GM12878 (cell line): ENCODE measurements at regions not wholly inside any gene's neighbourhood (a gene's known extent, or its start where the extent isn't known, plus 50 kb on each side); places are given as distances from the start of the nearest gene placed in this dataset.

Experiments used
- ATAC-seq: fragments of 200-7000 bp; cut with Tn5 transposase; 3 replicates; pipeline ENCODE4 v1.9.1; 2020; ENCODE audit warnings: mild to moderate bottlenecking, moderate library complexity
- BruUV-seq: library from RNA; stranded (reverse); fragments of 400-500 nt; replicated peaks from 2 replicates; lab custom pipeline; 2021; lab: Mats Ljungman, UMichigan
- CTCF ChIA-PET: fragments of 300-600 bp; sonication (Branson Sonifier 250); formaldehyde crosslinking; extraction: SDS; loops from one replicate; lab custom pipeline; 2021; ENCODE audit warnings: inconsistent platforms; lab: Yijun Ruan, JAX
- POLR2A ChIA-PET: fragments of 350-600 bp; formaldehyde crosslinking; extraction: SDS; loops from one replicate; lab custom pipeline; 2021; ENCODE audit warnings: inconsistent platforms; lab: Charles Lee
- RAD21 ChIA-PET: fragments of 300-600 bp; sonication (Branson Sonifier 250); formaldehyde crosslinking; loops from one replicate; lab custom pipeline; 2023; ENCODE audit warnings: antibody characterized with exemption; ENCODE audit not compliant: unreplicated experiment; lab: Charles Lee
- SMC1A ChIA-PET: fragments of 300-600 bp; sonication (Branson Sonifier 250); formaldehyde crosslinking; loops from one replicate; lab custom pipeline; 2023; ENCODE audit not compliant: unreplicated experiment, uncharacterized antibody; lab: Charles Lee
- DNase-seq: peaks from one replicate; pipeline ENCODE4 v3.0.0-alpha.2; 2011; ENCODE audit warnings: low read depth, low spot score
- FAIRE-seq: peaks from 3 replicates; lab custom pipeline; 2011; peaks lifted over from hg19 to GRCh38; lab: Jason Lieb, UNC
- H2AFZ ChIP-seq: 2 replicates; pipeline ENCODE4 v1.6.0; 2011; ENCODE audit warnings: low read depth, low read length, control low read depth; ENCODE audit not compliant: control insufficient read depth
- H3K27ac ChIP-seq: 2 replicates; pipeline ENCODE4 v1.5.1; 2011; ENCODE audit warnings: control low read depth; ENCODE audit not compliant: control insufficient read depth, insufficient read depth
- H3K27me3 ChIP-seq, 2 experiments: replicated peaks in 1 of 2; 2 replicates each; pipeline versions ENCODE4 v1.6.0 to v1.6.1; 2011; ENCODE audit warnings: low read length in 1 of 2; ENCODE audit not compliant: control insufficient read depth in 2 of 2, insufficient read depth in 2 of 2
- H3K36me3 ChIP-seq, 2 experiments: 2 replicates each; pipeline ENCODE4 v1.5.1; 2011; ENCODE audit warnings: low read length in 1 of 2; ENCODE audit not compliant: control insufficient read depth in 2 of 2, insufficient read depth in 2 of 2
- H3K4me1 ChIP-seq: 2 replicates; pipeline ENCODE4 v1.6.1; 2011; ENCODE audit warnings: mild to moderate bottlenecking, low read length, moderate library complexity, mixed read lengths; ENCODE audit not compliant: control insufficient read depth, insufficient read depth
- H3K4me2 ChIP-seq: 2 replicates; pipeline ENCODE4 v1.6.0; 2011; ENCODE audit warnings: control low read depth; ENCODE audit not compliant: control insufficient read depth, insufficient read depth
- H3K4me3 ChIP-seq: fragments of 200-600 bp; sonication (generic); 2 replicates; pipeline ENCODE4 v1.5.1; 2016
- H3K79me2 ChIP-seq: 2 replicates; pipeline ENCODE4 v1.6.0; 2011; ENCODE audit warnings: low read length; ENCODE audit not compliant: control insufficient read depth, insufficient read depth
- H3K9ac ChIP-seq: 2 replicates; pipeline ENCODE4 v1.8.0; 2011; ENCODE audit warnings: low read length, control low read depth, mixed read lengths; ENCODE audit not compliant: control insufficient read depth, insufficient read depth
- H3K9me3 ChIP-seq: replicated peaks from 3 replicates; pipeline ENCODE4 v1.5.1; 2011; ENCODE audit warnings: mild to moderate bottlenecking, low read length; ENCODE audit not compliant: control insufficient read depth, insufficient read depth
- H4K20me1 ChIP-seq: 2 replicates; pipeline ENCODE4 v1.6.0; 2011; ENCODE audit not compliant: control insufficient read depth, insufficient read depth
- PKNOX1 ChIP-seq: fragments of 450-650 bp; IDR thresholded peaks from 2 replicates; pipeline ENCODE4 v1.6.1; 2016; ENCODE audit warnings: mild to moderate bottlenecking
- RAD21 ChIP-seq: IDR thresholded peaks from 2 replicates; pipeline ENCODE4 v1.6.1; 2011; ENCODE audit warnings: mild to moderate bottlenecking, low read depth, low read length, moderate library complexity; ENCODE audit not compliant: insufficient read depth
- ZNF384 ChIP-seq: IDR thresholded peaks from 2 replicates; pipeline ENCODE4 v1.6.1; 2012; ENCODE audit warnings: low read depth, mild to moderate bottlenecking, low read length, improper control_type of control experiment, borderline replicate concordance
- WGBS: methylation state at CpG from one replicate; pipeline ENCODE4 v1.1.6; 2016; ENCODE audit warnings: low lambda C conversion rate; ENCODE audit not compliant: insufficient replicate concordance, insufficient coverage; ENCODE audit errors: missing lambda C conversion rate; 5-methylcytosine and 5-hydroxymethylcytosine counted together
- in situ Hi-C: fragments of 300-500 bp; cut with MboI; formaldehyde crosslinking; loops from 9 replicates; pipeline ENCODE4 v1.14.3; 2018; ENCODE audit warnings: mixed read lengths
- intact Hi-C: fragments of 100-400 bp; cut with micrococcal nuclease; formaldehyde crosslinking; loops from one replicate; pipeline ENCODE4 v1.14.2; 2022; ENCODE audit not compliant: unreplicated experiment

DNA sequence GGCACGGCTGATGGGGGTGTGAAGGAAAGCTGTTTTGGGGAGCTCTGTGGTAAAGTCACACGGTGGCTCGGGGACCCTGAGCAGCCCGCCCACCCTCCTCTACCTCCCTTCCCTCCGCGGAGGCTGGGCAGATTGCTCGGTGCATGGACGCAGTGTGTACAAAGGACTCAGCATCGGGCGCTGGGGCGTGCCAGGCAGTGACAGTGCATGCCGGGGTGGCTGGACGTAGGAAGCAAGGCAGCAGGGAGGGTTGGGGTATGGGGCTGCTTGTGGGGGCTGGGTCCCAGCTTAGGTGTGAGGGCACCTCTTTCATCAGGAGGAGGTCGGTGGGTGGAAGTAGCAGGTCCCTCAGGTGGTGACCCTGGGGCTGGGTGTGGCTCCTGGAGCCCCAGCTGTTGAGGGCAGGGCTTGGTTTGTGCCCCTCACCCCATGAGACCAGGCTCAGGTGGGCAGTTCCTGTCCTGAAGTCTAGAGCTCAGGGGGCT, 159.9 kb upstream of the GSE1 start (continued):
- no peak for TF ChIP-seq RAD21

DNA sequence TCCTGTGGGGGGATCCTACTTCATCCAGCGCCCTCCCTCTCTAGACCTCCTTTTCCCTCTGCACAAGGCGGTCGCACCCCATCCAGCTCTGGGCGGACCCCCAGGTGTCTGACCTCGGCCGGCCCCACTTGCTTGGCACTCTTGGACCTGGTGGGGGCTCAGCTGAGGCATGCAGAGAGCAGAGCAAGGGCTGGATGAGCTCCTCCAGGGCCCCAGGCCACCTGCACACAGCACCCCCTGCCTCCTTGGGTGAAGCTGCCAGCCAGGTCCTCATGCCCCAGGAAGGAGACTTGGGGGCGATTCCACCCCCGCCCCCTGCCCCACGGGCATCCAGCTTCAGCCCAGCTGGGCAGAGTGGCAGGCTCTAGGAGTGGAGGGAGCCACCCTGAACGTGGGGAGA, 159.4 kb upstream of the GSE1 start:
- CTCF ChIA-PET, result interaction anchor here (1.0 kb wide), 1 partner anchor 12 kb away, joined by 4 read pairs; no protein-coding TSS in a partner anchor

More for the DNA sequence above, 159.4 kb upstream of the GSE1 start:
- FAIRE-seq (no peak), ATAC-seq (no peak), DNase-seq (no peak)
- ChIA-PET POLR2A (no interaction called here), RAD21 (no interaction called here), SMC1A (no interaction called here)
- in situ Hi-C loops (no loop called here), intact Hi-C loops (no loop called here)
- Histone ChIP-seq H3K4me1 (peaks cover 10% of the 10 kb centered on the region), H4K20me1 (no peaks in the 10 kb centered on the region), H2AFZ (no peak overlapping the region), H3K36me3 (no peaks in the 10 kb centered on the region), H3K27ac (no peak overlapping the region), H3K27me3 (peaks cover 0 to 7% of the 10 kb centered on the region in 2 experiments; a peak in 2 of 4 replicates), H3K79me2 (no peaks in the 10 kb centered on the region), H3K9ac (no peak overlapping the region), H3K4me2 (no peak overlapping the region), H3K4me3 (no peak overlapping the region), H3K9me3 (no peaks in the 10 kb centered on the region)
- TF ChIP-seq PKNOX1, result no peak
- TF ChIP-seq ZNF384, result no peak
- no TSS peak for BruUV-seq
- 23% methylated on average over 10 of the region's 10 CpGs for WGBS
